Naive thymus-derived CD4-positive, alpha-beta T cell (primary cell): ENCODE measurements at regions not wholly inside any gene's neighbourhood (a gene's known extent, or its start where the extent isn't known, plus 50 kb on each side); places are given as distances from the start of the nearest gene placed in this dataset.

Source experiments
- ATAC-seq: fragments of 150-1000 bp; cut with Tn5 transposase; 2 replicates; pipeline ENCODE4 v1.10.0; 2021; ENCODE audit warnings: mild to moderate bottlenecking, moderate library complexity
- CTCF ChIA-PET: fragments of 350-600 bp; sonication (Branson Sonifier 250); formaldehyde crosslinking; loops from one replicate; lab custom pipeline; 2021; ENCODE audit warnings: antibody characterized with exemption; lab: Charles Lee
- POLR2A ChIA-PET: fragments of 350-600 bp; sonication (Branson Sonifier 250); formaldehyde crosslinking; loops from one replicate; lab custom pipeline; 2021; ENCODE audit warnings: antibody characterized with exemption, inconsistent platforms; lab: Charles Lee
- DNase-seq, 9 donors: peaks; one replicate each; pipeline versions ENCODE4 v3.0.0 to v3.0.0-alpha.2; 2020 to 2022; ENCODE audit warnings: mixed read lengths in 1 of 9
- H3K27ac ChIP-seq: one replicate; pipeline ENCODE4 v1.7.0; 2013; ENCODE audit warnings: mild to moderate bottlenecking, low read depth, low read length, moderate library complexity
- H3K27me3 ChIP-seq, 2 donors: one replicate each; pipeline ENCODE4 v1.7.0; 2013; ENCODE audit warnings: low read length in 2 of 2, mild to moderate bottlenecking in 2 of 2, moderate library complexity in 2 of 2; ENCODE audit not compliant: control insufficient read depth in 2 of 2, insufficient read depth in 2 of 2
- H3K36me3 ChIP-seq, 3 experiments: 1 replicate in 2 of 3; 2 replicates in 1 of 3; pipeline ENCODE4 v1.7.0; 2013; ENCODE audit warnings: low read length in 3 of 3, mild to moderate bottlenecking in 3 of 3, moderate library complexity in 1 of 3; ENCODE audit not compliant: insufficient read depth in 3 of 3, control insufficient read depth in 2 of 3
- H3K4me1 ChIP-seq, 2 donors: one replicate each; pipeline ENCODE4 v1.7.0; 2013; ENCODE audit warnings: low read length in 2 of 2, mild to moderate bottlenecking in 2 of 2, moderate library complexity in 1 of 2; ENCODE audit not compliant: control insufficient read depth in 2 of 2, insufficient read depth in 2 of 2
- H3K4me3 ChIP-seq: 2 replicates; pipeline ENCODE4 v1.7.0; 2013; ENCODE audit warnings: mild to moderate bottlenecking, low read length
- H3K9me3 ChIP-seq, 3 experiments: 1 replicate in 2 of 3; 2 replicates in 1 of 3; pipeline ENCODE4 v1.7.0; 2013; ENCODE audit warnings: low read length in 3 of 3; ENCODE audit not compliant: control insufficient read depth in 2 of 3
- H3K27ac Mint-ChIP-seq, 9 donors: one replicate each; pipeline ENCODE4 v1.8.0; 2020 to 2022; ENCODE audit warnings: mixed read lengths in 9 of 9, mild to moderate bottlenecking in 8 of 9, moderate library complexity in 5 of 9, inconsistent platforms in 2 of 9
- H3K27me3 Mint-ChIP-seq, 5 donors: one replicate each; pipeline ENCODE4 v1.8.0; 2021 to 2022; ENCODE audit warnings: mixed read lengths in 5 of 5, mild to moderate bottlenecking in 1 of 5
- H3K36me3 Mint-ChIP-seq, 5 donors: one replicate each; pipeline ENCODE4 v1.8.0; 2020 to 2022; ENCODE audit warnings: mixed read lengths in 5 of 5, mild to moderate bottlenecking in 3 of 5, inconsistent platforms in 1 of 5
- H3K4me1 Mint-ChIP-seq, 7 donors: one replicate each; pipeline ENCODE4 v1.8.0; 2020 to 2022; ENCODE audit warnings: mixed read lengths in 7 of 7, mild to moderate bottlenecking in 3 of 7, inconsistent platforms in 1 of 7
- H3K4me3 Mint-ChIP-seq, 10 donors: one replicate each; pipeline ENCODE4 v1.8.0; 2020 to 2022; ENCODE audit warnings: mild to moderate bottlenecking in 10 of 10, mixed read lengths in 10 of 10, moderate library complexity in 6 of 10, inconsistent platforms in 2 of 10
- H3K9me3 Mint-ChIP-seq, 11 donors: one replicate each; pipeline ENCODE4 v1.8.0; 2020 to 2022; ENCODE audit warnings: mixed read lengths in 11 of 11, mild to moderate bottlenecking in 4 of 11, inconsistent platforms in 1 of 11, moderate library complexity in 1 of 11
- intact Hi-C, 2 donors: fragments of 100-400 bp; cut with micrococcal nuclease; formaldehyde crosslinking; loops; one replicate each; pipeline ENCODE4 v1.15.1; 2023

DNA sequence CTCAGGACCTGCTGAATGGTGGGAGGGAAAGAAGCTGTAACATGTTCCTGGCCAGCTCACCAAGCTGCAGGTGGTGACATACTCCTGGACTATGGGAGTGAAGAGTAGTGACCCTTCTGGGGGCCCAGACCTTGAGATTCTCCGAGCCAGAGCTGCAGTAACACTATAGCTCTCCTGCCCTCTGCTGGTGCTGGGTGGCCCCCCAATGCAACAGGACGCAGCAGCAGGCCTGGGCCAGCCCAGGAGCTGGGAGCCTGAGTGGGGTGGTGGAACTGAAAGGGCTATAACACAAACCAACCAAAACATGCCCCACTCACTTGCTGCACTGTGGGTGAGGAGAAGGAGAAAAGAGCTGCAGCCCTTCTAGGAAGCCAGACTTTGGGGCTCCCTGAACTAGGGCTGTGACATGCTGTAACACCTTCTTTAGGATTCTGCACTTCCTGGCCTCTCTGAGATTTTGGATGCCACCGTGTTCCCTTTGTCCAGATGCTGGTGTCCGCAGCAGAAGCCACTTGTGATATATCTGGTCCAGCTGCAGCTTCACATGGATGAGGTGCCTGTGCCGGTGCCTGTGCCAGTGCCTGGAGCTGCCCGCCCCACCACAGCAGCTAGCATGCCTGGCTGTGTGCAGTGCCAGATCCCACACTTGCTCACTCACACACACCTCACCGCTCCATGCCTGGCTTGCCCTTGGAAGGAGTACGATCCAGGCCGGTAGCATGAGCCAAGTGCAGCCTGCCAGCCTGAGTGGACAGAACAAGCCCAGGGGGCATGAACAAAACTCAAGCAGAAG, 636.8 kb upstream of the KCNMB2 start:
- DNase-seq (no peak), ATAC-seq (no peak)
- Mint-ChIP-seq H3K4me1 (peaks cover 0 to 4% (median 0%) of the 10 kb centered on the region in 7 donors), H3K36me3 (peaks cover 1 to 11% (median 6%) of the 10 kb centered on the region in 5 donors), H3K27ac (no peak overlapping the region), H3K4me3 (no peak overlapping the region), H3K27me3 (no peaks in the 10 kb centered on the region), H3K9me3 (peaks cover 3 to 38% (median 17%) of the 10 kb centered on the region in 11 donors)
- H3K36me3 ChIP-seq, result no peaks in the 10 kb centered on the region
- H3K4me3 ChIP-seq, result no peak overlapping the region
- ChIA-PET POLR2A (no interaction called here), CTCF (no interaction called here)
- no peaks in the 10 kb centered on the region for H3K4me1 ChIP-seq
- peaks cover 0 to 29% (median 0%) of the 10 kb centered on the region in 3 experiments for H3K9me3 ChIP-seq
- H3K27ac ChIP-seq, result no peak overlapping the region
- intact Hi-C loops, result no loop called here
- no peaks in the 10 kb centered on the region for H3K27me3 ChIP-seq

DNA sequence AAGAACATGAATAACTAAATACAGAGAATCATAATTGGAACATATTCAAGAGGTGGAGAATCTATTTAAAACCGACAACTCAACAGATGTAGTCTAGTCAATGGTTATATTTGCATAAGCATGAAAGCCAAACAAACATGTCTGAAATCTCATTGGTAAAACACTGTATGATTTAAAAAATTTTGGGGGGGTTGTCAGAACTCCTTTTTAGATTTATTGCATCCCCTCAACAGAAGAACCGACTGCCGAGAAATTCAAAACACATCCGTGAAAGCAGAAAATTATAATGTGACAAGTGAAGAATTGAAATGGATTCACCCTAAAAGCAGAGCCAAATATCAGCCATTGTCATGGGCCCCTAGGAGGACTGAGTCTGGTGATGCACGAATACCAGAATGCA, 633.4 kb upstream of the KCNMB2 start:
- H3K4me1 Mint-ChIP-seq, result peaks cover 0 to 6% (median 0%) of the 10 kb centered on the region in 7 donors
- Histone ChIP-seq H3K36me3 (no peaks in the 10 kb centered on the region), H3K27ac (no peak overlapping the region), H3K9me3 (peaks cover 0 to 25% (median 0%) of the 10 kb centered on the region in 3 experiments), H3K4me3 (no peak overlapping the region), H3K27me3 (no peaks in the 10 kb centered on the region), H3K4me1 (no peaks in the 10 kb centered on the region)
- H3K27ac Mint-ChIP-seq, result no peak overlapping the region
- intact Hi-C loops, result no loop called here
- no peaks in the 10 kb centered on the region for H3K27me3 Mint-ChIP-seq
- CTCF ChIA-PET, result no interaction called here
- H3K9me3 Mint-ChIP-seq, result peaks cover 0 to 25% (median 11%) of the 10 kb centered on the region in 11 donors
- no peak for DNase-seq
- peaks cover 0 to 6% (median 4%) of the 10 kb centered on the region in 5 donors for H3K36me3 Mint-ChIP-seq
- ATAC-seq, result no peak
- POLR2A ChIA-PET, result no interaction called here
- H3K4me3 Mint-ChIP-seq, result no peak overlapping the region

DNA sequence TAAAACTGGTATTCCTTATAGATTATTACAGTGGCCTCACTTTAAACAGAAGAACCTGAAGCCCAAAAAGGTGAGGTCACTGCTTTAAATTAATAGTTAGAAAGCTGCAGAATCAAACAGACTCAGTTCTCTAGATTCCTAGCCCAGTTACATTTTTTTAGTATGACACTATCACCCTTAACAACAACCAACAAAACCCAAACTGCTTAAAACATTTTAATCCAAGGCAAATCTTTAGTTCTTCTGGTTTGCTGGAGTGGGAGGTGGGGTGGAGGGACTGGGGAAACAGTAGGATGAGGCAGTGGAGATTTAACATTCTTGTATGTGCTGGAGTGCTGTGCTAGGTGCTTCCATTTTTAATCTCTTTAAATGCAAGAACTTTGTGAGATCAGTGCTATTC, 631.6 kb upstream of the KCNMB2 start:
- H3K4me1 Mint-ChIP-seq, result peaks cover 0 to 6% (median 0%) of the 10 kb centered on the region in 7 donors
- CTCF ChIA-PET, result no interaction called here
- no peak for ATAC-seq

DNA sequence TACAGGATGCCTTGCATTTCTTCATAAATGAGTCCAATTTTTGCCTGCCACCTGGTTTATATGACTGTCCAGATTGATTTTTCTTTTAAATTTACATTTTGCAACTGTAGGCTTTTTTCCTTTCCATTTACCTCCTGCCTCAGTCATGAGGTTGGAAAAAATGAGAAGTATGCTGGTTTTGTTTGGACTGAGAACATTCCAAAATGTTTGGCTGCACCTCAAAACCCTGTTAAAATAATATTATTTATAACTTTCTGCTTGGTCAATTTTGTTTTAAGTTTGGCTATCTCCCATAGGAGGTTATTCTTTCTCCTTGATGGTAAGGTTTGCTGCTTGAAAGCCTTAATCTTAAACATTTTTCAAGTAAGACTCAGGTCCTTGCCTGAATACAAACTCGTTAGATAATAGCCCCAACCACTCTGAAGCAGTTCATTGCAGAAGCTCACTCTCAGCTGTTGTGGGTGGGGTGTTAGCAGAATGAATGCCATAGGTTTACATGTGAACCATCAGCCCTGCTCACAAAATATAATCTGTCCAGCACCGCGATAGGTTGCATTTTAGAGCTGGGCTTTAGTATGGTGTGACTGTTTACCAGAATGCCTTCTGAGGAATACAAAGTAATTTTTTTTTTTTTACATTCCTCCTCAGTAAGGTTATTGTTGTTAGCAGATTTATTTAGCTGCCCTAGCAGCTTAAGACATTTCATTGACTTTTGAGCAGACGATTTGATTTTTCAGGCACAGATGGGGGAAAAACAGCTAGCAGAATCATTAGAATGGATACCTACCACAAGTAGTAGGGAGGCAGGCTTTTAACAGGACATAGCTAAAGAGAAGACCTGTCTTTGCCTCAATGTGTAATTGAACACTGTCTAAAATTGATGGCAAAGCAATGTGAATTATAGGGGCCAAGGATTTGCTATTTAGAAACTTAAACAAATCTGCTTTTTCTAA, 630.8 kb upstream of the KCNMB2 start:
- CTCF ChIA-PET, result no interaction called here

More for the DNA sequence above, 631.6 kb upstream of the KCNMB2 start:
- no peak for DNase-seq
- no peaks in the 10 kb centered on the region for H3K27me3 ChIP-seq
- H3K4me3 ChIP-seq, result no peak overlapping the region
- Mint-ChIP-seq H3K27ac (no peak overlapping the region), H3K9me3 (peaks cover 0 to 16% (median 9%) of the 10 kb centered on the region in 11 donors), H3K36me3 (peaks cover 0 to 5% (median 4%) of the 10 kb centered on the region in 5 donors), H3K27me3 (no peaks in the 10 kb centered on the region), H3K4me3 (no peak overlapping the region)
- no peaks in the 10 kb centered on the region for H3K36me3 ChIP-seq
- H3K27ac ChIP-seq, result no peak overlapping the region
- intact Hi-C loops, result no loop called here
- H3K9me3 ChIP-seq, result peaks cover 0 to 11% (median 0%) of the 10 kb centered on the region in 3 experiments
- no peaks in the 10 kb centered on the region for H3K4me1 ChIP-seq
- POLR2A ChIA-PET, result no interaction called here

DNA sequence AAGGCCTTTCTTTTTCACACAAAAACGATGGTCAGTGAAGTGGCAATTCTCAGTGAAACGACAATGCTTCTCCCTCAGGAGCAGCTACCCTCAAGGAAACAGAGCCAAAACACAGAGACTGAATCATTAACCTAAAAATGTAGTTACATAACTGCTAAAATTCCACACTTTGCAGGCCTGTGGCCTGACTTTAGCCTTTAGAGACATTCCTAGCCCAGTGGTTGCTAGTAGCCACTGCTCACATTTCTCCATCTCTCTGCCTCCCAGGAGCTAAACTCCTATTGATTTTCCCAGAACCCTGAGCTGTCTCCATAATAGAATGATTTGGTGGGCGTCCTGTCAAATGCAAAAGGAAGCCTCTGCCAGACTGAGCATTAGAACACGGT, 630.1 kb upstream of the KCNMB2 start:
- CTCF ChIA-PET, result no interaction called here
- peaks cover 0 to 6% (median 0%) of the 10 kb centered on the region in 7 donors for H3K4me1 Mint-ChIP-seq
- POLR2A ChIA-PET, result no interaction called here

More for the DNA sequence above, 630.8 kb upstream of the KCNMB2 start:
- Mint-ChIP-seq H3K4me3 (no peak overlapping the region), H3K9me3 (peaks cover 0 to 7% (median under 1%) of the 10 kb centered on the region in 11 donors), H3K27me3 (no peaks in the 10 kb centered on the region), H3K4me1 (peaks cover 0 to 6% (median 0%) of the 10 kb centered on the region in 7 donors), H3K36me3 (peaks cover 0 to 3% (median 0%) of the 10 kb centered on the region in 5 donors), H3K27ac (no peak overlapping the region)
- POLR2A ChIA-PET, result interaction anchor here (0.6 kb wide), 1 partner anchor 432 kb away, joined by 4 read pairs; no protein-coding TSS in a partner anchor
- DNase-seq, result no peak
- Histone ChIP-seq H3K36me3 (no peaks in the 10 kb centered on the region), H3K4me3 (no peak overlapping the region), H3K9me3 (peaks cover 0 to 2% (median 0%) of the 10 kb centered on the region in 3 experiments), H3K27ac (no peak overlapping the region), H3K4me1 (no peaks in the 10 kb centered on the region), H3K27me3 (no peaks in the 10 kb centered on the region)
- ATAC-seq, result no peak
- intact Hi-C loops, result no loop called here

DNA sequence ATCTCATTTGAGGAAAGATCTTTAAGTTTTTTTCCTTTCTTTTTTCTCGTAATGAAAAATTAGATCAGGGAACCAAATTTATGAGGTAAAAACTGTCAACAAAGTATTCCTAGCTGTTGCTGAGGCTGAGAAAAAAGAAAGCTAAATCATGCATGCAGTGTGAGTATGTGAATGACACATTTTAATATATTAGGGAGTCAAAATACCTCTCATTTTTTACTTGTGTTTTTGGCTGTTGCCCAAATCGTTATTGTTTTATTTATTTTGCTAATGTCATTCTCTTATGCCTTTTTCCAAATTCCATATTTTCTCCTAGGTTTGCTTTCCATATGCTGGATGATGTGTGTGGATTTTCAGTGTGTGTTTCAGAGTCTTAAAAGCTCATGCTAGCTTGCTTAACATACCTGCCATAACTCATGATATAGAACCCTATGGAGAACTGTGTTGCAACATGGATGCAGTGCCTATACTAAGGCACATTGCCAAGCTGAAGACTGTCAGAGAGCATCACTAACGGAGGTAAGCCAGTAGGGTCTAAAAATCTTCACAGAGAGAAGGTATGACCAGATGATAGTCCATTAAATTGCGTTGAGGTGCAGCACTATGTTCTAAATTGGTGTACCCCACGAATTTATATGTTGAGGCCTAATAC, 629.5 kb upstream of the KCNMB2 start:
- ATAC-seq (no peak), DNase-seq (no peak)
- H3K36me3 Mint-ChIP-seq, result peaks cover 0 to 3% (median 0%) of the 10 kb centered on the region in 5 donors
- Histone ChIP-seq H3K4me3 (no peak overlapping the region), H3K36me3 (no peaks in the 10 kb centered on the region), H3K9me3 (no peaks in the 10 kb centered on the region), H3K4me1 (no peaks in the 10 kb centered on the region), H3K27me3 (no peaks in the 10 kb centered on the region), H3K27ac (no peak overlapping the region)
- H3K4me3 Mint-ChIP-seq, result no peak overlapping the region
- H3K27ac Mint-ChIP-seq, result no peak overlapping the region
- ChIA-PET POLR2A (no interaction called here), CTCF (no interaction called here)
- intact Hi-C loops, result no loop called here
- no peaks in the 10 kb centered on the region for H3K27me3 Mint-ChIP-seq
- H3K9me3 Mint-ChIP-seq, result peaks cover 0 to 13% (median 0%) of the 10 kb centered on the region in 11 donors
- peaks cover 0 to 6% (median 0%) of the 10 kb centered on the region in 7 donors for H3K4me1 Mint-ChIP-seq

More for the DNA sequence above, 630.1 kb upstream of the KCNMB2 start:
- peaks cover 0 to 9% (median 0%) of the 10 kb centered on the region in 11 donors for H3K9me3 Mint-ChIP-seq
- no peaks in the 10 kb centered on the region for H3K4me1 ChIP-seq
- no peak overlapping the region for H3K4me3 Mint-ChIP-seq
- no peaks in the 10 kb centered on the region for H3K27me3 ChIP-seq
- no peaks in the 10 kb centered on the region for H3K27me3 Mint-ChIP-seq
- no peak overlapping the region for H3K4me3 ChIP-seq
- ATAC-seq (no peak), DNase-seq (no peak)
- H3K27ac Mint-ChIP-seq, result no peak overlapping the region
- H3K9me3 ChIP-seq, result no peaks in the 10 kb centered on the region
- H3K36me3 Mint-ChIP-seq, result peaks cover 0 to 3% (median 0%) of the 10 kb centered on the region in 5 donors
- no peak overlapping the region for H3K27ac ChIP-seq
- intact Hi-C loops, result no loop called here
- H3K36me3 ChIP-seq, result no peaks in the 10 kb centered on the region
